ES-I3 (cell line): ENCODE measurements at regions not wholly inside any gene's neighbourhood (a gene's known extent, or its start where the extent isn't known, plus 50 kb on each side); places are given as distances from the start of the nearest gene placed in this dataset.

Experiments
- H3K36me3 ChIP-seq: 2 replicates; pipeline ENCODE4 v1.6.1; 2013; ENCODE audit warnings: mild to moderate bottlenecking, low read length, control low read depth, moderate library complexity; ENCODE audit not compliant: insufficient read depth
- H3K4me1 ChIP-seq: 2 replicates; pipeline ENCODE4 v1.6.1; 2013; ENCODE audit warnings: mild to moderate bottlenecking, control low read depth, low read length; ENCODE audit not compliant: insufficient read depth
- H3K9ac ChIP-seq: 2 replicates; pipeline ENCODE4 v1.6.1; 2013; ENCODE audit warnings: low read depth, mild to moderate bottlenecking, low read length, moderate library complexity
- H3K9me3 ChIP-seq: 2 replicates; pipeline ENCODE4 v1.6.1; 2013; ENCODE audit warnings: mild to moderate bottlenecking, low read length, moderate library complexity; ENCODE audit not compliant: control insufficient read depth, insufficient read depth

DNA sequence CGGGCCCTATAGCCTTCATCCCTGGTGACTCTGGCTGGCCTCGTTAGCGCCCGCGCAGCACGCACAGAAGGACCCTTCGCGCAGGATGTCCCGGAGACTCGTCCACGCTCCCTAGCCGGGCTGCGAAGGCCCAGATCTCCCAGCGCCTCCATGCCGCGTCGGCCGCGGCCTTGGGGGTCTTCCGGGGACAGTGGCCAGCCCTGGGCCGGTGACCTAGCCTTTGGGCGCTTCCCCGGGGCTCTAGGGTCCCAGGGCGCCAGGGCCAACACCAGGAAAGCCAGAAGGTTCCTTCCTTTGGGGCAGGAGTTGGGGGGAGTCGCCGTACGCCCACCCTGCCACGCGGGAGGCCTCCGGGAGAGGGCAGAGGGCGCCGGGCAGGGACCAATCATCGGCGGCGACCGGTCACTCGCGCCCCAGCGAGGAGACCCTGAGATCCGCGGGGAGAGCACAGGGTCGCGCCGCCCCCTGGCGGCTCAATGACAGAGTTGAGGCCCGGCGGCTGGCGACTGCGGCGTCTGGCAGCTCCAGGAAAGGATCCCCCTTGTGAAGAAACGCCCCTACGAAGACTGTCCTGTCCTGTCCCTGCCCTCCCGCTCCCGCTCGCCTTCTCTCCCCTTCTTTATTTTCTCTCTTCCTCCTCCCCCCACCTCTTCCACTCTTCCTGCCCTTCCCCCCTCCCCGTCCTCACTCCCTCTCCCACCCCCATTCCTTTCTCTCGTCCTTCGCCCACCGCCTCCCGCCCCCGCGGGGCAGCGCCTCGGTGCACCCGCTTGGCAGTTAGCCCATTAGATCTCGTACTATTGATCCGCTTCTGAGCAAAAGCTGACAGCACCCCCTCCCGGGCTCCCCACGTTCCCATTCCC is 62.3 kb upstream of the LBX1 start:
- Histone ChIP-seq H3K36me3 (no peaks in the 10 kb centered on the region), H3K4me1 (peaks cover 16% of the 10 kb centered on the region), H3K9me3 (no peaks in the 10 kb centered on the region), H3K9ac (peak overlapping the region; percentile 58)

DNA sequence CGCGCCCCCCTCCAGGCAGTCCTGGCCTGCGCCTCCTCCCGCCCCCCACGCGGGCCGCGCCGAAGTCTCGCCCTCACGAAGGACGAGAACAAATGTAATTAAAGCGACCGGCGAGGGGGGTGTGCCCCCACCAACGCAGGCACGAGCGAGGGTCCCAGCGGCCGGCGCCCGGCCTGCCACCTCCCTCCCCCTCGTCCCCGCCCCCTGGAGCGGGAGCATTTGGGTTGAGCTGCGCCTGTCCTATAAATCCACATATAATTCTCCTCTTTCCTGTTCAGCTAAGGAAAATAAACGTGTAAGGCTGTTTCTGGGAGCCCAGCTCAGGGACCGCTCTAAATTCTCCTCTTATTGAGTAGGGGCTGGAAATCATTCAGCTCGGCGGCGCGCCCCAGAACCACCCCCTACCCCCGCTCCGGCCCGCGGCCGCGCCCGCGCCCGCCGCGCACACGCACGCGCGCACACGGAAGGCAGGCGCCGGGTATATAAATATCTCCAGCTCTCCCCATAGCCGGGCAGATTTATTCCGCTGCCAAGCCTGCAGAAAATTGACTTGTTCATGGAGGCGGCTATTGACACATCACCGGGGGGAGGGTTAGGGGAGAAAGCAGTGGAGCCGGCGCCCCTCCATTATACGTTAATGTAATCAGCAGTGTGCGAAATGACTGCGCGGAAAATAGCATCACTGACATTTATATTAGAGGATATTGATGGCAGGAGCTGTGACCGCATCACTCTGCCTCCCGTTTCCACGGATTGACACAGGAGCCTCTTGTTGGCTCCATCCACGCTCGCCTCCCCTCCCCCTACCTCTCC is 61.6 kb upstream of the BTRC start:
- Histone ChIP-seq H3K4me1 (peaks cover 15% of the 10 kb centered on the region), H3K36me3 (no peaks in the 10 kb centered on the region), H3K9me3 (no peaks in the 10 kb centered on the region), H3K9ac (peak overlapping the region; percentile 58; the same call in 1 of the 2 replicates)

DNA sequence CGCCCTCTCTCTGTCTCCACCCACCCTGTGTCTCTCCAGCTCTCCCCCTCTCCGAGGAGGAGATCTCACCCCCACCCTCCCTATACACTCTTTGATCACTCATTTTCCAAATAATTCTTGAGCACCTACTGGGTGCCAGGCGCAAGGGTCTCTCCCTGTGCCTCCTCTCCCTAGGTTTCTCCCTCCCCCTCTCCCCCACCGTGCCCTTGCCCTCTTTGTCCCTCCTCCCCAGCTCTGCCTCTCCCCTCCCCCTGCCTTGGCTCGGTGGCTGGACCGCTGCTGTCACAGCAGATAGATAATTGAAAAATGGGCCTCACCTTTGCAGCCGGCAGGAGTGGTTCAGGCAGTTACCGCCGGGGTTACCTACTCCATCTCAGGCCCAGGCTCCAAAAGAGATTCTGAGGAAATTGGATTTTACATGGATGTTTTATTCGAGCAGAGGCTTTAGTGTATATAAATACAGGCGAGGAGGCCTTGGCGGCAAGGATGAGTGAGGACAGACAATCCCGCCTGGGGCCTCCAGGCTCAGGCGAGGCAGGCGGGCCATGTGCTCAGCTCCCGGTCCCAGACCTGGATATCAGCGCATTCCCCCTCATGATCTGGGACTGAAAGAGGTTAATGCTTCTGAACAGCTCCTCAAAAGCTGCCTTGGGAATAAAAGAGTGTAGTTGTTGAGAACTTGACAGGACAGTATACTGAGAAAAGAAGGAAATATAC is 60.8 kb upstream of the BTRC start:
- no peaks in the 10 kb centered on the region for H3K36me3 ChIP-seq
- H3K9me3 ChIP-seq, result no peaks in the 10 kb centered on the region
- peak overlapping the region; percentile 58; the same call in 1 of the 2 replicates for H3K9ac ChIP-seq
- H3K4me1 ChIP-seq, result peaks cover 15% of the 10 kb centered on the region

DNA sequence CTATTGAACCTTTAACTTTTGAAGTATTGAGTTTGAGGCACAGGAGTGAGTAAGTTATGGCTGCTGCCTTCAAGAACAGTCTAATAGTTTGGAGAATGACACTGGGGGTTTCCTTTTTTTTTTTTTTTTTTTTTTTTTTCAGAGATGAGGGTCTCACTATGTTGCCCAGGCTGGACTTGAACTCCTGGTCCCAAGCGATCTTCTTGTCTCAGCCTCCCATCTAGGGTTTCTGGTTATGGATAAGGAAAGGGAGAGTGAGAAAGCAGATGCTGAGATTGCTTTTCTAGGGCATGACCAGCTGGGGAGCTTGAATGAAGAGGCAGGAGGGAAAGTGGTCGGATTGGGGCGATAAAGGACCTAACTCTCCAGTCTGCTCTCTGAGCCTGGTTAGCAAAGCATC is 59.9 kb upstream of the BTRC start:
- H3K36me3 ChIP-seq, result no peaks in the 10 kb centered on the region
- H3K9me3 ChIP-seq, result no peaks in the 10 kb centered on the region
- peaks cover 15% of the 10 kb centered on the region for H3K4me1 ChIP-seq
- H3K9ac ChIP-seq, result no peak overlapping the region

DNA sequence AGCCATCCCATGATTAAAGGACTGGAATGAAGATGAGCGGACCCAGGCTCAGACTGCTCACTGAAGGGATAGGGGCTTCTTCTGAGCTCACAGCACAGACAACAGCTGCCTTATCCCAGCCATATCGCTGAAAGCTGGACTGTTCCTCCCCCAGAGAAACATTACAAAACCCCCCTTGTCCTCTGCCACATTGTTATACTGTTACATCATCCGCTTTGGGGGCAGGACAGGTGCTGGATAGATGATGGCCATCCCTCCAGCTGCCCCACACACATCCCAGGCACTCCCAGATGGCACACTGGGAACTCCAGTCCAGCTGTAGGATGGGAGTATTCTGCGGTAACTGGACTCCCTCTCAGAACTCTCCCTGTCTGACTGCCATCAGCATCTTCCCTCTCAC is 58.7 kb upstream of the BTRC start:
- no peaks in the 10 kb centered on the region for H3K9me3 ChIP-seq
- no peak overlapping the region for H3K9ac ChIP-seq
- H3K36me3 ChIP-seq, result no peaks in the 10 kb centered on the region
- peaks cover 8% of the 10 kb centered on the region for H3K4me1 ChIP-seq

DNA sequence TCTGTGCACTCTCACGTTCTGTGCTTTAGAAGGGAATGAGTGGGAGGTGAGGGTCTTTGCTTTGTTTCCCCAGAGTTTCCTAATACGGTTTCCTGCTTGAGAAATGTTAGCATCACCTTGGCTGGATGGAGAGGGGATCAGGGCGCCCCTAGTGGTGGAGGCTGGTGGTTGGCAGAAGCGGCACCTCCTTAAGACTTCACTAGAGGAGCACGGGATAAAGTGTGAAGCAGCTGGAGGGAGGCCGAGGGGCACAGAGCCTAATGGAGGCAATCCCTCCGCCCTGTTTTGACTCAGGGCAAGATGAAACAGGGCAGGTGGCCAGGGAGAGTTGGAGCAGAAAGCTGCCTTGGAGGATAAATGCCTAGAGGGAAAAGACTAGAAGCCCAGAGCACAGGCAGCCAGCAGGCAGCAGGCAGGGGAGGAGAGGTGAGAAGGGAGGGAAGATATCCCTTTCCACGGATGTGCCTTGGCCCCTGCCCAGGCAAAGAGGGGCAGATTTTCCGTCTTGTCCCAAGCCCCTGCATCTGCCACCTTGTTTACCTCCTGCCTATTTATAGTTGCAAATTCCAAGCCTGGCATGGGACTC is 56.0 kb upstream of the BTRC start:
- H3K9ac ChIP-seq, result no peak overlapping the region
- H3K9me3 ChIP-seq, result no peaks in the 10 kb centered on the region
- H3K36me3 ChIP-seq, result no peaks in the 10 kb centered on the region
- no peaks in the 10 kb centered on the region; the same call in 1 of the 2 replicates for H3K4me1 ChIP-seq

DNA sequence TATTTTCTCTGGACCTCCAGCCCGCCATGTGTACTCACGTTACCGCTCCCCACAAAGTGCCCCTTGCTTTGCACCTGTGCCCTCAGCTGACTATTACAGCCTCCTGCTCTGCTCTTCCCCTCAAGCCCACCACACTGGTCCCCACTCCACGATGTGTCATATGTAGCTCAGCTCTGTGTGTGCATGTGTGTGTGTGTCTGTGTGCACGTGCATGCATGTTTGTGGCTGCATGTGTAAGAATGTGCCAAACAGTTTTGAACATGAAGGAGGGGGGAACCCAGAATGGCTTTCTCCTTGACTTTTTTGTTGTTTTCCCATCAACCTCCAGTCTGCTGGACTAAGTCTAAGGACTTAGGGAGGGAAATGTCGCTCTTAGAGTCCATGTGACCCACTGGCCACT is 54.8 kb upstream of the BTRC start:
- Histone ChIP-seq H3K9ac (no peak overlapping the region), H3K36me3 (no peaks in the 10 kb centered on the region), H3K9me3 (no peaks in the 10 kb centered on the region), H3K4me1 (no peaks in the 10 kb centered on the region; the same call in 1 of the 2 replicates)

DNA sequence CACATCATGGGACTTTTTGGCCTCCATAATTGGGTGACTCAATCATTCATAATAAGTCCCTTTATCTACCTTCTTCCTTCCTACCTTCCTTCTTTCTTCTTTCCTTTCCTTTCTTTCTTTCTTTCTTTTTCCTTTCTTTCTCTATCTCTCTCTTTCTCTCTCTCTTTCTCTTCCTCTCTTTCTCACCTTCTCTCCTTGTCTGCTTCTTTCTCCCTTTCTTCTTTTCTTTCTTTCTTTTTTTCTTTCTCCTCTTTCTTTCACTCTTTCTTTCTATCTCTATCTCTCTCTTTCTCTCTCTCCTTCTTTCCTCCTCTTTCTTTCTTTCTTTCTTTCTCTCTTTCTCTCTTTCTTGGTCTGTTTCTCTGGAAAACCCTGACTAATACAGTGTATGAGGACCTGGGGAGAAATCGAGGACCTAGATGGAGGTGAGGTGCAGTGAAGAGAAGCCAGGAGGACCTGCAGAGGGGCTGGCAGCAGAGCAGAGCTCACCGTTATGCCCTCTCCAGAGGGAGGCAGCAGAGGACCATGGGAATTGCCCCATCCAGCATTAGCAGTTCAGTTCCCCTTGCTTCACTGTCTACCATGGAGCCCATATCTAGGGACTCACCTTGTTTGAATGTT is 52.7 kb upstream of the BTRC start:
- no peak overlapping the region for H3K9ac ChIP-seq
- H3K9me3 ChIP-seq, result no peaks in the 10 kb centered on the region
- no peaks in the 10 kb centered on the region for H3K36me3 ChIP-seq
- H3K4me1 ChIP-seq, result no peaks in the 10 kb centered on the region

DNA sequence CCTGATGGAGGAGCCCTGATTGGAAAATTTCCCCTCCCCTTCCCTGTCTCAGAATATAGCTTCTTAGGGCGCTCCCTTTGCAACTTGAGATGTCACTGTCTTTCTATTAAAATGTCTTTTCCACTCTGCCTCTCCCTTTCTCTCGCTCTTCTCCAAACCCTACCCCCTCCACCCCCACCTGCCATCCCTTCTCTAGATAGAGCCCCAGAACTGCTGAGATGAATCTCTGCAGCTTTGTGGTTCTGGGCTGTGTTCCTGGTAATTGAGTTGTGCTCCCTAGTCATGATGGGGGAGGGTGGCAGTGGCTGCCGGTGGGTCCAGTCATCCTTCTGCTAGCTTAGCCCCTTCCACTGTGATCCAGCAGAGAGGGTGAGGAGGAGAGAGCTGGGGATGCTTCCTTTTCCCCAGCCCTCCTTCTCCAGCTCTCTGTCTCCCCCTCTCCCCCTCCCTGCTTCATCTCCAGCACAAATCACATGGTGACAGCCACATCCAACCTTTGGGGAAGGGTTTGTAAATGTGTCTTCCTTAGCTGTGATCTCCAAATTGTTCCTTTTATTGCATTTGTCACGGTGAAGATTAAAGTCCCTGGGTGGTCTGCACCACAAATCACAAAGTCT is 50.8 kb upstream of the BTRC start:
- Histone ChIP-seq H3K9me3 (no peaks in the 10 kb centered on the region), H3K36me3 (no peaks in the 10 kb centered on the region)

More for the DNA sequence above, 50.8 kb upstream of the BTRC start:
- no peak overlapping the region for H3K9ac ChIP-seq
- no peaks in the 10 kb centered on the region for H3K4me1 ChIP-seq
